GM12874 (cell line): ENCODE measurements at regions not wholly inside any gene's neighbourhood (a gene's known extent, or its start where the extent isn't known, plus 50 kb on each side); places are given as distances from the start of the nearest gene placed in this dataset.

ENCODE experiments used
- TF ChIP-seq, protein P1 (sequence below): IDR thresholded peaks from 2 replicates; pipeline ENCODE4 v1.5.1; 2011; ENCODE audit warnings: low read depth, mild to moderate bottlenecking, control low read depth, low read length, moderate library complexity; ENCODE audit not compliant: insufficient read depth

DNA sequence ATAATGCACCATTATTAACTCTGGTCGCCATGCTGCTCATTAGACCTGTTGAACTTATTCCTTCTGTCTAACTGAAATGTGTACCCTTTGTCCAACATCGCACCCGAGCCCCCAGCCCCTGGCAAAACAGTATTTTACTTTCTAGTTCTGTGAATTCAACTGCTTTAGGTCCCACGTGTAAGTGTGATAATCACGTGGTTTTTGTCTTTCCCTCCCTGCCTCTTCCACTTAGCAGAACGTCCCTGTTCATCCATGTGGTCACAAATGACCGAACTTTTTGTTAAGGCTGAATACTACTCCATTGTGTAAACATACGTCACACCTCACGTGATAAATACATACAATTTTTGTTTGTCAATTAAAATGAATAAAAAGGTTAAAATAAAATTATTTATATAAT lies 826.9 kb downstream of the DCDC2C start:
- TF ChIP-seq, protein P1, sequence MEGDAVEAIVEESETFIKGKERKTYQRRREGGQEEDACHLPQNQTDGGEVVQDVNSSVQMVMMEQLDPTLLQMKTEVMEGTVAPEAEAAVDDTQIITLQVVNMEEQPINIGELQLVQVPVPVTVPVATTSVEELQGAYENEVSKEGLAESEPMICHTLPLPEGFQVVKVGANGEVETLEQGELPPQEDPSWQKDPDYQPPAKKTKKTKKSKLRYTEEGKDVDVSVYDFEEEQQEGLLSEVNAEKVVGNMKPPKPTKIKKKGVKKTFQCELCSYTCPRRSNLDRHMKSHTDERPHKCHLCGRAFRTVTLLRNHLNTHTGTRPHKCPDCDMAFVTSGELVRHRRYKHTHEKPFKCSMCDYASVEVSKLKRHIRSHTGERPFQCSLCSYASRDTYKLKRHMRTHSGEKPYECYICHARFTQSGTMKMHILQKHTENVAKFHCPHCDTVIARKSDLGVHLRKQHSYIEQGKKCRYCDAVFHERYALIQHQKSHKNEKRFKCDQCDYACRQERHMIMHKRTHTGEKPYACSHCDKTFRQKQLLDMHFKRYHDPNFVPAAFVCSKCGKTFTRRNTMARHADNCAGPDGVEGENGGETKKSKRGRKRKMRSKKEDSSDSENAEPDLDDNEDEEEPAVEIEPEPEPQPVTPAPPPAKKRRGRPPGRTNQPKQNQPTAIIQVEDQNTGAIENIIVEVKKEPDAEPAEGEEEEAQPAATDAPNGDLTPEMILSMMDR: no peak

DNA sequence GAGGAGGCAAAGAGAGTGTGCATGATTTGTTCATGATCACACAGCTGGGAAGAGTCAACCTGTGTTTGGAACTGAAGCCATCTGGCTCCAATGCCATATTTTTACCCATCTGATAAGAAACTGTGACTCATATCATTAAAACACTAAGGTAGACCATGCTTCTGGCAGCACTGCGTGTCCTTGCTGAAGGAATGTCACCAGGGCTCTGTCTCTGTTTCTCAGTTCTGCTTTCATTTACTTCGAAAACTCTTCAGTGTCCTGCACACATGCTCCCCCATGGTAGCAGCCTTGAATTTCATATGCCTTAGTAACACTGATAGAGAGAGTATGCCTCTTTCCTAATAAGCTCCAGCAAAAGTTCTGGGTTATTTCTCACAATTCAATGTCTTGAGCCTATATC lies 830.4 kb downstream of the DCDC2C start:
- TF ChIP-seq, protein P1: no peak

DNA sequence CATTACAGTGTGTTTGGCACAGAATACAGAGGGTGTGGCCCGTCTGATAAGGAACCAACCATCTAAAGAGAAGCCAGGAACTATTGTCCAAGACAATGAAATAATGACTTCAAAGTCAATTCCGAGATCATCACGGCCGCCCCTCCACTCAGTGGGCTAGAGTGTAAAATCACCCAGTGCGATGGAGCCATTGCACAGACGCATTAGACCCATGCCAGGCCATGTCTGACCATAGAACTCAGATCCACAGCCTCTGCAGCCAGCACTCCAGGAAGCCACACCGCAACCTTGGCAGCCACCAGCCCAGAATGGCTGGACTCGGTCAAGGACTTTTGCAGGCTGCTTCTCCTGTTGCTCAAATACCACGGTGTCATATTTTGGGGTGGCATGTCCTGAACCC lies 835.7 kb downstream of the DCDC2C start:
- TF ChIP-seq, protein P1: no peak

DNA sequence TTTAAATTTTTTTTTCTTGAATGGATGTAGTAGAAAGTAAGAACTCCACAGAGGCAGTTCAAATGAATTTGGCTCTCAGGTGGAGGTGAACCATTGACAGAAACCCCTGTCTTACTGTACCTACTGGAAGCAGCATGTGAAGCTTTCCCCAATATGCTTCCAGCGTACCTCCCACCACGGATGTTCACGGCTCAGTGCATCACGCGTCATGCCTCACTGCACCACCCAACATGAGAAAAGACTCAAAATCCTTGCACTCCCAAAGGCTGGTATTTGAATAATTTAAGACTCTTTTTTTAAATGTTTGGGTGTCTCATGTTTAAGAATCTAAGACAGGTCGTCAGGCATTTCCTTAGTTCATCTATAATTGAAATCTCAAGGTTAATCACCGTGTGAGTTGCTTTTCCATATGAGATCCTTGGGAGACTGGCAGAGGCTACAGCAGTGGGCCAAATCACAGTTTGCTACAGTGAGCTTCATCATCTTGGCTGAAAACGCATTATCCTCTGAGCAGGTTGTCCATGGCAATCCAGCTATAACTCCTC lies 846.4 kb downstream of the DCDC2C start:
- TF ChIP-seq, protein P1: no peak

DNA sequence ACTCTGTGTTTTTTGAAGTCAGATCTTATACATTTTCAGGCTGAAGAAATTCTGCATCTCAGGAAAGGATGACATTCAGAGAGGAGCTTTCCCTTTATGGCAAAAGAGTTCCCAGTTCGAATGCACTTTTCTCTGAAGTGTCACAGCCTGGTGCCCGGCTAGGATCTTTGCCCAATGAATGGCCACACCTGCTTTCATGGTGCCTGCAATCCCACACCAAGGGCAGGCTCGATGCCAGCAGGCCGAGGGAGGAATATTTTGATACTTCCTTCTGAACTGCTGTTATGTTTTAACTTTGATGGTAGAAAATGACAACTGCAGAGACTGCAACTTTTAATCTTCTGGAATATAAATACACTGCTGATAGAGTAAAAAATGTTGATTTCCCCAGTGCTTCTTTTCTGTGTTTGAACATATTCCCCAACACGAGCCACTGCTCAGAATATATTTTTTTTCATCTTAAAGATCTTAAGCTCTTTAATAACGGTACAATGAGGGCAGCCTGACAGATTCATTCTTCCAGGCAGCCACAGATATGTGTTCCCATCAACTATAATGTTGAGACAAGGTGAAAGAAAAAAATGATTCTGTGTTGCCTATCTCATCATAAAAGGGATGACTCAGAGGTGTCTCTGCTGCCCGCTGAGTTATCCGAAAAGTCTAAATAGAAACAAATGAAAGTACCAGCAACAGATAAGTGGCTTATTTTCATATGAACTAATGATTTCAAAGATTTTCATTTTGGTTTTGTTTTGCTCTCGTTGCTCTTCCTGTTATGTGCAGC lies 848.5 kb downstream of the DCDC2C start:
- TF ChIP-seq, protein P1: no peak

DNA sequence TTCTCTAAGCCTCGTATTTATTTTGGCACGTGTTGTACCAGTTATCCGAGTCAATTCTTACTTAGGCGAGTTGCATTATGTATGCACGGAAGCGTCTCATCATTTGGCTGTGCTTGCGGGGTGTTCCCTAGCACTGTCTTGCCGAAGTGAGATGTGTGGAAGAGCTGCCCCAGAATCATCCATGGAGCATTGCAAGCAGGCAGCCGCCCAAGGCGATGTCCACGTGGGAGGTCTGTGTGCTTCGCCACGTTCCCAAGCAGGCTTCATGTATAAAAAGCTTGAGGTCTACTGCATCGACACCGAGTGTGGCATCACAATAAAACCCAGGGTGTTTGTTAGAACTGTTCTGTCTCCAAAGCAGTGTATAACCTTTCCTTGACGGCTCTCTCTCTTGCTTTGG lies 849.9 kb downstream of the DCDC2C start:
- TF ChIP-seq, protein P1: no peak

DNA sequence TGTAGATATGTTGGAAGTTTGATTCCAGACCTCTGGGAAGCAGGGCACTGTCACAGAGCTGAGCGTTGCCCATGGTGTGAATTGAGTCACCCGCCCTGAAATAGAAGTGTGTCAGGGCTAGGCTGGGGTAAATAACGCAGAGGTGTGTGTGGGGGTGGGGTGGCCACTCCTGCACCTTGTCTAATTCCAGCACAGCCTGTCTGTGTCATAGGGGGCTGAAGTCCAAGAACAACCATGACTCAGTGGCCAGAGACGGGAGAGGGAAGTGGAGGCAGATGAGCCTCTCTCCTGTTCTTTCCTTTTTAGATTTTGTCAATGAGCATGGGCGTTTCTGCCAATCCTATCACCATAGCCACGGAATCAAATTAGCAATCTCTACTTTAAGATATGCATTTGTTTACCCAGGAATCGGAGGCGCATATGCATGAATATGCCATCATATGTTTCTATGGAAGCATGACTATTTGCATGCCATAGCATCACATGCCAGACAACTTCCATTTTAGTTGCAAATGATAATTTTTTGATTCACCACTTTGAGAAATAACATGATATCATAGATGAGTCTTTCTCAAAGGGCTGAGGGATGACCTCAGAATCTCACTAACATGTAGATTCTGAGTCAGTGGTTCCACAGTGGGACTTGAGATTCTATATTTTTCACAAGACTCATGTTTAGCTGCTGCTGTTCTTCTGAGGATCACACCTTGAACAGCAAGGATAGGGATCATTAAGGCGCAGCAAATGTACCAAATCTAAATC lies 852.9 kb downstream of the DCDC2C start:
- TF ChIP-seq, protein P1: no peak
